HEK293 (cell line): ENCODE measurements at regions not wholly inside any gene's neighbourhood (a gene's known extent, or its start where the extent isn't known, plus 50 kb on each side); places are given as distances from the start of the nearest gene placed in this dataset.

Source experiments
- CTCF ChIP-seq: fragments of 450-650 bp; formaldehyde crosslinking; IDR thresholded peaks from 2 replicates; pipeline ENCODE4 v1.5.1; 2016; ENCODE audit warnings: missing biosample characterization, missing genetic modification characterization
- MZF1 ChIP-seq: fragments of 450-650 bp; formaldehyde crosslinking; IDR thresholded peaks from 2 replicates; pipeline ENCODE4 v1.5.1; 2017; ENCODE audit warnings: missing biosample characterization, missing genetic modification characterization, borderline replicate concordance
- ZNF266 ChIP-seq: fragments of 450-650 bp; formaldehyde crosslinking; IDR thresholded peaks from 2 replicates; pipeline ENCODE4 v1.5.1; 2016; ENCODE audit warnings: missing biosample characterization, missing genetic modification characterization, low read depth
- ZNF707 ChIP-seq: fragments of 450-650 bp; formaldehyde crosslinking; IDR thresholded peaks from 2 replicates; pipeline ENCODE4 v1.5.1; 2016; ENCODE audit warnings: missing biosample characterization, missing genetic modification characterization

DNA sequence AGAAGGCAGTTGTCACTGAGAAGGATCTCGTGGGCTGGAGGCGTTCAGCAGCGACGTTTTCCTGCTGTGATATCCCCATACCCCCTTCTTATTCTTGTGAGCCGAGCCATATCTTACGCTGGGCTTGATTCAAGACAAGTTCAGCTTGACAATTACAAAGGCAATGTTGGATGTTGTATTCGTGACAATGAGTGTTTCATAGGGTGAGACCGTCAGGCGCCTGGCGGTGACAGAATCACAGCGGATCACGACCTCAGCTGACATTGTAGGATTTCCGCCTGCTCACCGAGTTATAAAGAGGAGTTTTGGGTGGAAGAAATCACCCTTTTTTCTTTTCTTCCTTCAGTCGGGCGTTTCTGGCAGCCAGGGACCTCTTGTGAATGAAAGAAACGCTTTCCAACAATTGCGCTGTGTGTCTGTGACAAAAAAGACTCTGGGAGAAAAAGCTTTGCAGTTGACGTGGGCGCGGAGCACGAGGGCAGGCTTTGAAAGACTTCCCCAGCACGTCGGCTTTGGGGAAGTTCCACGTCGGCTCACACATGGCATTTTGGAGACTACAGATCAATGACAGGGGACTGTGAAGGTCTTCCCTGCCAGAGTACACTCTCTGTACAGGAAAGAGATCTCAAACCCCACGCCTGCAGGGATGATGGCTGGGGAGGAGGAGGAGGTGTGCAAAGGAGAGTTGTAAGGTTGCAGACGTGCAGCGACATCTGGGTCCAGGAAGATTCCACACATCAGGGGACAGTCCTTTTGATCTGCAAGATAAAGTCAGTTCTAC, 135.4 kb downstream of the CRLF2 start:
- no peak for TF ChIP-seq ZNF266 (tag by site-specific recombination)
- no peak for TF ChIP-seq ZNF707 (tag by site-specific recombination)
- TF ChIP-seq CTCF: no peak
- TF ChIP-seq MZF1 (tag by site-specific recombination): no peak
